ENCODE measurements at regions not wholly inside any gene's neighbourhood (a gene's known extent, or its start where the extent isn't known, plus 50 kb on each side); places are given as distances from the start of the nearest gene placed in this dataset.

DNA sequence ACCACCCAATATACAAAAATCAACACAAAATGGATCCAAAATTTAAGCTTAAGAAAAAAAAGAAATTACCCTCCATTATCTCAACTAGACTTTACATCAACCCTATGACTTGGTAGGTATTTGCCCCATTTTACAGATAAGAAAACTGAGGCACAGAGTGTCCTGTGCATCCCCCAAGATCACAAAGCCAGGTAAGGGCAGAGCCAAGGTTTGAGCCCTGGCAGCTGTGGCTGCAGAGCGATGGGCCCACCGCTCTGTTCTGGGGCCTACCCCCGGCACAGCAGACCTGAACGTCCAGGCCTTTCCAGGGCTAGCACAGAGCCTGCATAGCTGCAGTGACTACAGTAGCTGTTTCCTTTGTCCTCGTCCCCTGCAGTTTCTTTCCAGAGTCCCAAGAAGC is 417.6 kb downstream of the SOX9 start:
- DNase-seq (no peak), ATAC-seq (ENCODE audit: poor library complexity) (no peak)
- peaks cover 4% of the 10 kb centered on the region for H3K4me1 Mint-ChIP-seq (ENCODE audit: low read depth)
- Histone ChIP-seq H3K9me3 (ENCODE audit: control insufficient read depth in 1 of 2, insufficient read depth in 1 of 2, low read length in 2 of 2) (no peaks in the 10 kb centered on the region), H3K36me3 (ENCODE audit: insufficient read depth, low read length) (no peaks in the 10 kb centered on the region), H3K27me3 (ENCODE audit: control insufficient read depth in 1 of 2, insufficient read depth in 2 of 2, low read length in 2 of 2) (peaks cover 9 to 12% of the 10 kb centered on the region in 2 experiments), H3K4me3 (ENCODE audit: low read length) (no peak overlapping the region), H3K4me1 (ENCODE audit: insufficient read depth, low read length) (peaks cover 3% of the 10 kb centered on the region), H3K27ac (ENCODE audit: low read depth in 1 of 2, low read length in 2 of 2) (no peak overlapping the region)
- CTCF ChIA-PET: no interaction called here
- intact Hi-C loops (cut with DNase I, micrococcal nuclease): no loop called here
- TF ChIP-seq, protein P1, sequence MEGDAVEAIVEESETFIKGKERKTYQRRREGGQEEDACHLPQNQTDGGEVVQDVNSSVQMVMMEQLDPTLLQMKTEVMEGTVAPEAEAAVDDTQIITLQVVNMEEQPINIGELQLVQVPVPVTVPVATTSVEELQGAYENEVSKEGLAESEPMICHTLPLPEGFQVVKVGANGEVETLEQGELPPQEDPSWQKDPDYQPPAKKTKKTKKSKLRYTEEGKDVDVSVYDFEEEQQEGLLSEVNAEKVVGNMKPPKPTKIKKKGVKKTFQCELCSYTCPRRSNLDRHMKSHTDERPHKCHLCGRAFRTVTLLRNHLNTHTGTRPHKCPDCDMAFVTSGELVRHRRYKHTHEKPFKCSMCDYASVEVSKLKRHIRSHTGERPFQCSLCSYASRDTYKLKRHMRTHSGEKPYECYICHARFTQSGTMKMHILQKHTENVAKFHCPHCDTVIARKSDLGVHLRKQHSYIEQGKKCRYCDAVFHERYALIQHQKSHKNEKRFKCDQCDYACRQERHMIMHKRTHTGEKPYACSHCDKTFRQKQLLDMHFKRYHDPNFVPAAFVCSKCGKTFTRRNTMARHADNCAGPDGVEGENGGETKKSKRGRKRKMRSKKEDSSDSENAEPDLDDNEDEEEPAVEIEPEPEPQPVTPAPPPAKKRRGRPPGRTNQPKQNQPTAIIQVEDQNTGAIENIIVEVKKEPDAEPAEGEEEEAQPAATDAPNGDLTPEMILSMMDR (IDR thresholded peaks at IDR 0.05): no peak
- no peak overlapping the region for H3K27ac Mint-ChIP-seq
- H3K27me3 Mint-ChIP-seq: peaks cover 50% of the 10 kb centered on the region
- no peaks in the 10 kb centered on the region for H3K9me3 Mint-ChIP-seq
- no peak overlapping the region for H3K4me3 Mint-ChIP-seq
- no peaks in the 10 kb centered on the region for H3K36me3 Mint-ChIP-seq (ENCODE audit: low read depth)
- POLR2A ChIA-PET: no interaction called here

DNA sequence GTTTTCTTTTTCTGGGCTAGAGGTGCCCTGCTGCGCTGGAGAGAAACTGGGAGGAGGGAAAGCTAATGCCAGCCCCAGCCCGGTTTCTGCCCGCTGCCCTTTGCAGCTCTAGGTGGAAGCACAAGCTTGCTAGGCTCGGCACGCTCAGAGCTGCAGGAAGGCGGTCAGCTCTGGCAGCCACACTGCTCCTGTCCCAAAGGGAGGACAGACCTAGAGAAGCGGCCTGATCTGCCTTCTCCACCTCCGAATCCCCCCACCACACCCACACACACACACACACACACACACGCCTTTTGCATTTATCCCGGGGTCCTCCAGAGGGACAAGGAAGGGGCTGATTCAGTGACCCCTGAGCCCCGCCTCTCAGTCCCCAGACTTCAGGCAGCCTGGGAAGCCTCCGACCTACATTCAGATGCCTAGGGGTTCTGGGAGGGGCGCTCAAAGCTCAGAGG is 418.1 kb downstream of the SOX9 start:
- no peaks in the 10 kb centered on the region for H3K9me3 Mint-ChIP-seq
- TF ChIP-seq, protein P1 (IDR thresholded peaks at IDR 0.05): no peak
- H3K4me1 Mint-ChIP-seq (ENCODE audit: low read depth): peaks cover 4% of the 10 kb centered on the region
- H3K27ac Mint-ChIP-seq: no peak overlapping the region
- Histone ChIP-seq H3K9me3 (ENCODE audit: control insufficient read depth in 1 of 2, insufficient read depth in 1 of 2, low read length in 2 of 2) (no peaks in the 10 kb centered on the region), H3K4me1 (ENCODE audit: insufficient read depth, low read length) (peaks cover 3% of the 10 kb centered on the region), H3K27me3 (ENCODE audit: control insufficient read depth in 1 of 2, insufficient read depth in 2 of 2, low read length in 2 of 2) (peaks cover 9 to 13% of the 10 kb centered on the region in 2 experiments), H3K36me3 (ENCODE audit: insufficient read depth, low read length) (no peaks in the 10 kb centered on the region), H3K4me3 (ENCODE audit: low read length) (no peak overlapping the region), H3K27ac (ENCODE audit: low read depth in 1 of 2, low read length in 2 of 2) (no peak overlapping the region)
- H3K4me3 Mint-ChIP-seq: no peak overlapping the region
- ChIA-PET POLR2A (no interaction called here), CTCF (no interaction called here)
- intact Hi-C loops (cut with DNase I, micrococcal nuclease): no loop called here
- DNase-seq: no peak
- peaks cover 53% of the 10 kb centered on the region for H3K27me3 Mint-ChIP-seq
- no peaks in the 10 kb centered on the region for H3K36me3 Mint-ChIP-seq (ENCODE audit: low read depth)
- no peak for ATAC-seq (ENCODE audit: poor library complexity)

DNA sequence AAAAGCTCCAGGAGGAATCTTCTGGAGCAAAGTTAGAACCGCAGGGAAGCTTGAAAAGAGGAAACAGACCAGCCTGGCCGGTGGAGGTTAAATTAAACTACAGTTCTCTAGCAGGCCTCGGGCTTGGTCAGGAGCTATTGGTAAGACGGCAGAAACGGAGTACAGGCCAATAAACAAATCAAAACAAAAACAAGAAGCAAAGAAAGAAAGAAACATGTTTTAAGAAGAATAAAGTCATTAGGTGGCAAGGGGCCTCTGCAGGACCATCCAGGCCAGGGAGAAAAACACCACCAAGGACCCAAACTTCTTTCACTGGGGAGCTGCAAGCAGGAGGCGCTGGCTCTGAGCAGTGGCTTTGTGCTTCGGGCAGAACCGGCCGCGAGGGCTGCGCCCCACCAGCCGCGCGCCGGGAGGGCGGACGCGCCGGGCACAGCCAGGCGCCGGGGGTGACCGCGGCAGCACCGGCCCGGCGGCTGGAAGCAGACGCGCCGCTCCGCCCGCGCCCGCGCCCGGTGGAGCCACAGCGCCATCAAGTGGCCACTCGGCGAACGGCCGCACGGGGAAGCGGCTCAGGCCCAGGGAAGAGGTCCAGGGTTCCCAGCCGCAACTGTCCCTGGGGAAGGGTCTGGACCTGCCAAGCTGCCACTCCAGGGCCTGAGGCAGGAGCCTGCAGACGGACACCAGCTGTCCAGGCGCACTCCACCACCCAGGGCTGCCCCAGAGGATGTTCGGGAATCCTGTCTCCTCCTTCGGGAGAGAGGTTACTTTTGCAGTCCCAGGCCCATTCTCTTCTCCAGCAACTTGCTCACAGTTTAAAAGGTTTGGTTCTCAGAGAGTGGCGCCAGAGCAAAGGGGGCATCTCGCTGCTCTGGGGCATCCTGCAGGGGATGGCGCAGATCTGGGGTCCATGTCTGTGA is 419.4 kb downstream of the SOX9 start:
- CTCF ChIA-PET: no interaction called here
- H3K4me1 ChIP-seq (ENCODE audit: insufficient read depth, low read length): peaks cover 3% of the 10 kb centered on the region
- peaks cover 48% of the 10 kb centered on the region for H3K27me3 Mint-ChIP-seq

More for the DNA sequence above, 419.4 kb downstream of the SOX9 start:
- no peaks in the 10 kb centered on the region for H3K9me3 ChIP-seq (ENCODE audit: control insufficient read depth in 1 of 2, insufficient read depth in 1 of 2, low read length in 2 of 2)
- no peak overlapping the region for H3K4me3 ChIP-seq (ENCODE audit: low read length)
- ATAC-seq (ENCODE audit: poor library complexity): peak; percentile 55
- H3K9me3 Mint-ChIP-seq: no peaks in the 10 kb centered on the region
- H3K27ac ChIP-seq (ENCODE audit: low read depth in 1 of 2, low read length in 2 of 2): no peak overlapping the region
- H3K36me3 ChIP-seq (ENCODE audit: insufficient read depth, low read length): no peaks in the 10 kb centered on the region
- H3K27ac Mint-ChIP-seq: no peak overlapping the region
- TF ChIP-seq, protein P1 (IDR thresholded peaks at IDR 0.05): peak; percentile 48
- POLR2A ChIA-PET: no interaction called here
- peak in 13 of 14 experiments; percentile 20 to 68 (median 42) for DNase-seq
- H3K4me3 Mint-ChIP-seq: no peak overlapping the region
- intact Hi-C loops (cut with DNase I, micrococcal nuclease): loop anchor here in 1 of 2 experiments (5.0 kb wide), 1 partner anchor 1903 kb away; no protein-coding TSS in a partner anchor
- H3K27me3 ChIP-seq (ENCODE audit: control insufficient read depth in 1 of 2, insufficient read depth in 2 of 2, low read length in 2 of 2): peaks cover 9 to 13% of the 10 kb centered on the region in 2 experiments
- H3K4me1 Mint-ChIP-seq (ENCODE audit: low read depth): peaks cover 4% of the 10 kb centered on the region
- no peaks in the 10 kb centered on the region for H3K36me3 Mint-ChIP-seq (ENCODE audit: low read depth)

Measured in CD4-positive, alpha-beta T cell (primary cell).